Panc1 (cell line): ENCODE measurements at regions not wholly inside any gene's neighbourhood (a gene's known extent, or its start where the extent isn't known, plus 50 kb on each side); places are given as distances from the start of the nearest gene placed in this dataset.

Source experiments
- ATAC-seq: fragments of 200-7000 bp; cut with Tn5 transposase; 2 replicates; pipeline ENCODE4 v1.9.1; 2020; ENCODE audit warnings: mild to moderate bottlenecking, moderate library complexity
- BruUV-seq: library from RNA; stranded (reverse); fragments of 400-500 nt; replicated peaks from 2 replicates; lab custom pipeline; 2021; lab: Mats Ljungman, UMichigan
- CTCF ChIA-PET: fragments of 300-600 bp; sonication (Branson Sonifier 250); formaldehyde crosslinking; loops from one replicate; lab custom pipeline; 2022; ENCODE audit warnings: antibody characterized with exemption; lab: Charles Lee
- POLR2A ChIA-PET: fragments of 300-600 bp; sonication (Branson Sonifier 250); formaldehyde crosslinking; loops from one replicate; lab custom pipeline; 2022; ENCODE audit warnings: antibody characterized with exemption; lab: Charles Lee
- DNase-seq: peaks from one replicate; pipeline ENCODE4 v3.0.0-alpha.2; 2010; ENCODE audit warnings: low read depth, low spot score
- H3K27ac ChIP-seq: 2 replicates; pipeline ENCODE4 v1.5.1; 2011; ENCODE audit warnings: mild to moderate bottlenecking, low read length, inconsistent platforms
- H3K27me3 ChIP-seq: fragments of 200-500 bp; sonication (Bioruptor generic); 2 replicates; pipeline ENCODE4 v1.6.0; 2014; ENCODE audit warnings: low read length, inconsistent platforms; ENCODE audit not compliant: control insufficient read depth, insufficient read depth
- H3K36me3 ChIP-seq: fragments of 200-500 bp; sonication (Bioruptor generic); 2 replicates; pipeline ENCODE4 v1.5.1; 2014; ENCODE audit warnings: inconsistent platforms, mild to moderate bottlenecking, low read length, moderate library complexity; ENCODE audit not compliant: control insufficient read depth, insufficient read depth
- H3K4me1 ChIP-seq: 2 replicates; pipeline ENCODE4 v1.5.1; 2011; ENCODE audit warnings: inconsistent platforms, mild to moderate bottlenecking, low read length, moderate library complexity; ENCODE audit not compliant: control insufficient read depth, insufficient read depth
- H3K4me3 ChIP-seq, 2 experiments: 2 replicates each; pipeline ENCODE4 v1.5.1; 2011 to 2012; ENCODE audit warnings: low read depth in 2 of 2, low read length in 2 of 2, mild to moderate bottlenecking in 2 of 2, inconsistent platforms in 1 of 2, moderate library complexity in 1 of 2
- H3K9me3 ChIP-seq: fragments of 200-500 bp; sonication (Bioruptor generic); 2 replicates; pipeline ENCODE4 v1.5.1; 2014; ENCODE audit warnings: low read depth, mild to moderate bottlenecking, inconsistent platforms, low read length, moderate library complexity; ENCODE audit not compliant: control insufficient read depth, insufficient read depth
- CTCF ChIP-seq: fragments of 450-650 bp; IDR thresholded peaks from 2 replicates; pipeline ENCODE4 v1.5.1; 2017; ENCODE audit warnings: mild to moderate bottlenecking
- POLR2AphosphoS5 ChIP-seq: IDR thresholded peaks from 2 replicates; pipeline ENCODE4 v1.6.1; 2012; ENCODE audit warnings: mild to moderate bottlenecking, low read depth, low read length, moderate library complexity
- REST ChIP-seq, 2 experiments: IDR thresholded peaks; 2 replicates each; pipeline ENCODE4 v1.6.1; 2011 to 2012; ENCODE audit warnings: low read depth in 2 of 2, control low read depth in 1 of 2, low read length in 1 of 2, mild to moderate bottlenecking in 1 of 2, moderate library complexity in 1 of 2; ENCODE audit not compliant: insufficient read depth in 1 of 2
- SIN3A ChIP-seq: IDR thresholded peaks from 2 replicates; pipeline ENCODE4 v1.6.1; 2012; ENCODE audit warnings: low read depth, mild to moderate bottlenecking, low read length, moderate library complexity, borderline replicate concordance; ENCODE audit not compliant: insufficient read depth
- TCF7L2 ChIP-seq: IDR thresholded peaks from 2 replicates; pipeline ENCODE4 v1.6.1; 2011; ENCODE audit warnings: mild to moderate bottlenecking, low read depth, low read length, inconsistent platforms
- in situ Hi-C: cut with HindIII; loops from 2 replicates; pipeline ENCODE4 v1.10.0; 2016; ENCODE audit warnings: low sequenced_read_pairs, low pct_unique_long_range_greater_than_20kb
- intact Hi-C: fragments of 100-400 bp; cut with micrococcal nuclease; formaldehyde crosslinking; loops from one replicate; pipeline ENCODE4 v1.10.0; 2022; ENCODE audit not compliant: unreplicated experiment

- ChIA-PET CTCF (no interaction called here), POLR2A (no interaction called here)
- no TSS peak for BruUV-seq
- no peak for ATAC-seq
- no peak for TF ChIP-seq TCF7L2
- TF ChIP-seq CTCF: no peak
- TF ChIP-seq SIN3A: no peak
- no peak for TF ChIP-seq REST (IDR thresholded peaks at IDR 0.05; ENCODE audit: insufficient read depth in 1 of 2, low read depth in 2 of 2, low read length in 1 of 2)
- TF ChIP-seq POLR2AphosphoS5: no peak
- no peaks in the 10 kb centered on the region for H3K4me1 ChIP-seq
- no peaks in the 10 kb centered on the region for H3K27me3 ChIP-seq
- no peaks in the 10 kb centered on the region for H3K9me3 ChIP-seq
- in situ Hi-C loops (no loop called here), intact Hi-C loops (no loop called here)
- no peaks in the 10 kb centered on the region for H3K36me3 ChIP-seq
- no peak for DNase-seq
- no peak overlapping the region for H3K4me3 ChIP-seq
- H3K27ac ChIP-seq: no peak overlapping the region
Measured at GRCh38 chr1:187460093-187460492, 631.3 kb downstream of the PLA2G4A start.

- Histone ChIP-seq H3K4me3 (no peak overlapping the region), H3K27ac (no peak overlapping the region), H3K27me3 (no peaks in the 10 kb centered on the region), H3K36me3 (no peaks in the 10 kb centered on the region), H3K4me1 (no peaks in the 10 kb centered on the region), H3K9me3 (no peaks in the 10 kb centered on the region)
- ChIA-PET CTCF (no interaction called here), POLR2A (no interaction called here)
- in situ Hi-C loops: no loop called here
- BruUV-seq: no TSS peak
- ATAC-seq: no peak
- DNase-seq: no peak
- intact Hi-C loops: no loop called here
- no peak for TF ChIP-seq SIN3A
Measured at GRCh38 chr1:187464320-187464719, 635.6 kb downstream of the PLA2G4A start.

GRCh38 chr1:187465441-187465840, 636.7 kb downstream of the PLA2G4A start:
- Histone ChIP-seq H3K9me3 (no peaks in the 10 kb centered on the region), H3K4me1 (no peaks in the 10 kb centered on the region), H3K4me3 (no peak overlapping the region), H3K27me3 (no peaks in the 10 kb centered on the region), H3K36me3 (no peaks in the 10 kb centered on the region), H3K27ac (no peak overlapping the region)
- DNase-seq: no peak
- ChIA-PET CTCF (no interaction called here), POLR2A (interaction anchor here (0.5 kb wide), 1 partner anchor 148 kb away, joined by 12 read pairs; no protein-coding TSS in a partner anchor)
- ATAC-seq: no peak
- intact Hi-C loops (no loop called here), in situ Hi-C loops (no loop called here)
- no TSS peak for BruUV-seq
- no peak for TF ChIP-seq POLR2AphosphoS5
- no peak for TF ChIP-seq CTCF
- no peak for TF ChIP-seq TCF7L2
- TF ChIP-seq REST (IDR thresholded peaks at IDR 0.05; ENCODE audit: insufficient read depth in 1 of 2, low read depth in 2 of 2, low read length in 1 of 2): no peak
